ENCODE measurements at regions not wholly inside any gene's neighbourhood (a gene's known extent, or its start where the extent isn't known, plus 50 kb on each side); places are given as distances from the start of the nearest gene placed in this dataset.
A peak's percentile ranks its signal among the peaks of the same experiment; 100 is the strongest.
"Not testable (repeated sequence)": the region's sequence is repeated elsewhere in the genome, so short reads cannot be mapped to it uniquely, and the experiment has no call there.

GRCh38 chr3:20370273-20371063 lies 184.5 kb upstream of the SGO1 start:
- not testable (repeated sequence) for DNase-seq

- DNase-seq = no peak
Observed at GRCh38 chr3:20361000-20361399, 175.0 kb upstream of the SGO1 start.

GRCh38 chr3:20353286-20353685 lies 167.3 kb upstream of the SGO1 start:
- DNase-seq = no peak

GRCh38 chr3:20352546-20353179 lies 166.7 kb upstream of the SGO1 start:
- DNase-seq = no peak

- no peak for DNase-seq
Observed at GRCh38 chr3:20350449-20350848, 164.4 kb upstream of the SGO1 start.

GRCh38 chr3:20346916-20347315 lies 160.9 kb upstream of the SGO1 start:
- DNase-seq = no peak

- DNase-seq = no peak
Observed at GRCh38 chr3:20346369-20346768, 160.4 kb upstream of the SGO1 start.

GRCh38 chr3:20344400-20344959 lies 158.5 kb upstream of the SGO1 start:
- DNase-seq = no peak

GRCh38 chr3:20343790-20344189 lies 157.8 kb upstream of the SGO1 start:
- DNase-seq = no peak

GRCh38 chr3:20340324-20340928 lies 154.4 kb upstream of the SGO1 start:
- peak; percentile 66 for DNase-seq

GRCh38 chr3:20336572-20336971 lies 150.6 kb upstream of the SGO1 start:
- no peak for DNase-seq

GRCh38 chr3:20334842-20335241 lies 148.8 kb upstream of the SGO1 start:
- DNase-seq = no peak

GRCh38 chr3:20327889-20328288 lies 141.9 kb upstream of the SGO1 start:
- DNase-seq = no peak

- no peak for DNase-seq
Observed at GRCh38 chr3:20326541-20326940, 140.5 kb upstream of the SGO1 start.

GRCh38 chr3:20325563-20325962 lies 139.6 kb upstream of the SGO1 start:
- DNase-seq = no peak

- DNase-seq = no peak
Observed at GRCh38 chr3:20324664-20325478, 138.9 kb upstream of the SGO1 start.

- DNase-seq = no peak
Observed at GRCh38 chr3:20323307-20323927, 137.4 kb upstream of the SGO1 start.

GRCh38 chr3:20322085-20322484 lies 136.1 kb upstream of the SGO1 start:
- no peak for DNase-seq

GRCh38 chr3:20321391-20322047 lies 135.5 kb upstream of the SGO1 start:
- no peak for DNase-seq

- DNase-seq = no peak
Observed at GRCh38 chr3:20320489-20320888, 134.5 kb upstream of the SGO1 start.

- no peak for DNase-seq
Observed at GRCh38 chr3:20319551-20319950, 133.5 kb upstream of the SGO1 start.

GRCh38 chr3:20317616-20318015 lies 131.6 kb upstream of the SGO1 start:
- DNase-seq = no peak
